HCT116 (cell line): ENCODE measurements at regions not wholly inside any gene's neighbourhood (a gene's known extent, or its start where the extent isn't known, plus 50 kb on each side); places are given as distances from the start of the nearest gene placed in this dataset.

Source experiments
- CTCF ChIP-seq, 3 experiments: fragments of 200-600 bp in 1 of 3; sonication (generic) in 1 of 3; IDR thresholded peaks in 2 of 3; conservative IDR thresholded peaks in 1 of 3; 2 replicates each; pipeline ENCODE4 v1.5.1; 2012 to 2017; ENCODE audit warnings: low read depth in 2 of 3, low read length in 2 of 3, antibody characterized with exemption in 1 of 3, borderline replicate concordance in 1 of 3, control low read depth in 1 of 3, mild to moderate bottlenecking in 1 of 3, mixed read lengths in 1 of 3, mixed run types in 1 of 3, moderate library complexity in 1 of 3; ENCODE audit not compliant: insufficient read depth in 1 of 3
- EZH2 ChIP-seq: fragments of 200-600 bp; sonication (generic); IDR thresholded peaks from 2 replicates; pipeline ENCODE4 v1.6.1; 2017; ENCODE audit warnings: antibody characterized with exemption, mixed run types
- MAX ChIP-seq: IDR thresholded peaks from 2 replicates; pipeline ENCODE4 v1.6.1; 2012
- POLR2A ChIP-seq: IDR thresholded peaks from 2 replicates; pipeline ENCODE4 v1.7.0; 2011; ENCODE audit warnings: borderline replicate concordance; ENCODE audit not compliant: insufficient read depth, insufficient read length; ENCODE audit errors: extremely low read depth
- POLR2AphosphoS5 ChIP-seq: IDR thresholded peaks from 2 replicates; pipeline ENCODE4 v1.6.1; 2011; ENCODE audit warnings: mild to moderate bottlenecking, low read depth, low read length, moderate library complexity
- SRF ChIP-seq: IDR thresholded peaks from 2 replicates; pipeline ENCODE4 v1.6.1; 2012; ENCODE audit warnings: low read depth

- TF ChIP-seq POLR2A (no peak), CTCF (IDR thresholded peaks at IDR 0.05 in 2 of 3, conservative IDR thresholded peaks at IDR 0.05 in 1 of 3; ENCODE audit: borderline replicate concordance in 1 of 3, insufficient read depth in 1 of 3, low read depth in 2 of 3, low read length in 2 of 3) (no peak), POLR2AphosphoS5 (no peak), MAX (no peak), EZH2 (no peak), SRF (no peak)
Measured at GRCh38 chr5:135641319-135641718, 62.5 kb upstream of the CXCL14 start.
